ENCODE measurements at regions not wholly inside any gene's neighbourhood (a gene's known extent, or its start where the extent isn't known, plus 50 kb on each side); places are given as distances from the start of the nearest gene placed in this dataset.

- TF ChIP-seq TAF7 (optimal IDR thresholded peaks at IDR 0.05; ENCODE audit: borderline replicate concordance, low read depth, low read length) = no peak
- TF ChIP-seq RFX5 (IDR thresholded peaks at IDR 0.05; ENCODE audit: borderline replicate concordance, low read depth, low read length) = no peak
Measured at GRCh38 chr18:41765460-41765859, 189.6 kb upstream of the PIK3C3 start (continued).

Data from H1 (cell line).